ENCODE measurements at regions not wholly inside any gene's neighbourhood (a gene's known extent, or its start where the extent isn't known, plus 50 kb on each side); places are given as distances from the start of the nearest gene placed in this dataset.

DNA sequence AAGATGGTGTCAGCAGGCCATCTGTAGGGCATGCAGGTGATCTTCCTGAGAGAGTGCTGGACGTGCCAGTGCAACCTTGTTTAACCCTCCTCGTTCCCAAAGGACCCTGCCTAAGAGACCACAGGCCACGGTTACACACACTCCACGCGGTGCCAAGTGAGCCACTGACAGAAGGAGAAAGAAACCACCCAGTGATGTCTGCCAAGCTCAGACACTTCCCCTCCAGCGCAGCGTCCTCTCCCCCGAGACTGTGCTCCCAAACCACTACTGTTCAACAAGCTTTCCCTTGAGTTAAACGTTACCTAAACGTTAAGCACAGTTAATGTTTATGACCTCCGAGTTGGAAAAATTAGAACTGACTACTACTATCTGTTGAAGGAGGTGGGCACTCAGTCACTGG lies 119.1 kb upstream of the NCK2 start:
- TF ChIP-seq, protein P1, sequence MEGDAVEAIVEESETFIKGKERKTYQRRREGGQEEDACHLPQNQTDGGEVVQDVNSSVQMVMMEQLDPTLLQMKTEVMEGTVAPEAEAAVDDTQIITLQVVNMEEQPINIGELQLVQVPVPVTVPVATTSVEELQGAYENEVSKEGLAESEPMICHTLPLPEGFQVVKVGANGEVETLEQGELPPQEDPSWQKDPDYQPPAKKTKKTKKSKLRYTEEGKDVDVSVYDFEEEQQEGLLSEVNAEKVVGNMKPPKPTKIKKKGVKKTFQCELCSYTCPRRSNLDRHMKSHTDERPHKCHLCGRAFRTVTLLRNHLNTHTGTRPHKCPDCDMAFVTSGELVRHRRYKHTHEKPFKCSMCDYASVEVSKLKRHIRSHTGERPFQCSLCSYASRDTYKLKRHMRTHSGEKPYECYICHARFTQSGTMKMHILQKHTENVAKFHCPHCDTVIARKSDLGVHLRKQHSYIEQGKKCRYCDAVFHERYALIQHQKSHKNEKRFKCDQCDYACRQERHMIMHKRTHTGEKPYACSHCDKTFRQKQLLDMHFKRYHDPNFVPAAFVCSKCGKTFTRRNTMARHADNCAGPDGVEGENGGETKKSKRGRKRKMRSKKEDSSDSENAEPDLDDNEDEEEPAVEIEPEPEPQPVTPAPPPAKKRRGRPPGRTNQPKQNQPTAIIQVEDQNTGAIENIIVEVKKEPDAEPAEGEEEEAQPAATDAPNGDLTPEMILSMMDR (IDR thresholded peaks at IDR 0.05): no peak
- TF ChIP-seq POLR2A (IDR thresholded peaks at IDR 0.05) (no peak), POLR2AphosphoS5 (IDR thresholded peaks at IDR 0.05) (no peak), EP300 (IDR thresholded peaks at IDR 0.05) (no peak)
